GM12878 (cell line): ENCODE measurements at regions not wholly inside any gene's neighbourhood (a gene's known extent, or its start where the extent isn't known, plus 50 kb on each side); places are given as distances from the start of the nearest gene placed in this dataset.

ENCODE experiments used
- ATF2 ChIP-seq: IDR thresholded peaks from 2 replicates; pipeline ENCODE4 v1.6.1; 2012; ENCODE audit warnings: low read length, inconsistent platforms
- CHD2 ChIP-seq: IDR thresholded peaks from 2 replicates; pipeline ENCODE4 v1.6.1; 2011; ENCODE audit warnings: low read depth, low read length, improper control_type of control experiment, borderline replicate concordance
- CTCF ChIP-seq, 3 experiments: IDR thresholded peaks in 2 of 3; conservative IDR thresholded peaks in 1 of 3; 2 replicates each; pipeline ENCODE4 v1.5.1; 2011; ENCODE audit warnings: low read depth in 3 of 3, low read length in 3 of 3, mild to moderate bottlenecking in 3 of 3, control low read depth in 2 of 3, moderate library complexity in 2 of 3, inconsistent platforms in 1 of 3, mixed read lengths in 1 of 3; ENCODE audit not compliant: control insufficient read depth in 2 of 3, insufficient read depth in 1 of 3; ENCODE audit errors: extremely low read depth in 1 of 3
- EED ChIP-seq: sonication (generic); IDR thresholded peaks from 2 replicates; pipeline ENCODE4 v1.6.1; 2016; ENCODE audit warnings: antibody characterized with exemption, low read depth
- EZH2 ChIP-seq: IDR thresholded peaks from 2 replicates; pipeline ENCODE4 v1.6.1; 2012; ENCODE audit warnings: low read depth, mild to moderate bottlenecking, control low read depth, inconsistent platforms, low read length, borderline replicate concordance; ENCODE audit not compliant: control insufficient read depth
- KAT2A ChIP-seq: conservative IDR thresholded peaks from 2 replicates; pipeline ENCODE4 v1.6.1; 2011; ENCODE audit warnings: low read depth, low read length; ENCODE audit not compliant: control insufficient read depth
- MYC ChIP-seq: IDR thresholded peaks from 2 replicates; pipeline ENCODE4 v1.6.1; 2011; ENCODE audit warnings: mild to moderate bottlenecking, low read length, moderate library complexity, inconsistent platforms; ENCODE audit not compliant: insufficient read depth, insufficient replicate concordance, insufficient read length, severe bottlenecking
- POLR2A ChIP-seq: IDR thresholded peaks from 2 replicates; pipeline ENCODE4 v1.6.1; 2011; ENCODE audit warnings: low read depth, mild to moderate bottlenecking, low read length
- POLR2AphosphoS5 ChIP-seq: IDR thresholded peaks from 2 replicates; pipeline ENCODE4 v1.6.1; 2011; ENCODE audit warnings: mild to moderate bottlenecking, low read length, inconsistent platforms
- SIN3A ChIP-seq: IDR thresholded peaks from 2 replicates; pipeline ENCODE4 v1.6.1; 2012; ENCODE audit warnings: low read depth, low read length, improper control_type of control experiment
- ZNF592 ChIP-seq: fragments of 450-650 bp; IDR thresholded peaks from 2 replicates; pipeline ENCODE4 v1.6.1; 2017; ENCODE audit warnings: mild to moderate bottlenecking, moderate library complexity

- no peak for TF ChIP-seq ATF2
- no peak for TF ChIP-seq CTCF (IDR thresholded peaks at IDR 0.05 in 2 of 3, conservative IDR thresholded peaks at IDR 0.05 in 1 of 3; ENCODE audit: control insufficient read depth in 2 of 3, extremely low read depth in 1 of 3, insufficient read depth in 1 of 3, low read depth in 3 of 3, low read length in 3 of 3)
- TF ChIP-seq EZH2 = no peak
- TF ChIP-seq POLR2AphosphoS5 = no peak
- no peak for TF ChIP-seq SIN3A
- TF ChIP-seq POLR2A = no peak
- no peak for TF ChIP-seq EED
- no peak for TF ChIP-seq CHD2
- TF ChIP-seq MYC = no peak
- no peak for TF ChIP-seq ZNF592
- TF ChIP-seq KAT2A = no peak
These were observed 1166.2 kb downstream of the TAF11L14 start for GRCh38 chr5:18800293-18801025.
